PC-9 (cell line): ENCODE measurements at regions not wholly inside any gene's neighbourhood (a gene's known extent, or its start where the extent isn't known, plus 50 kb on each side); places are given as distances from the start of the nearest gene placed in this dataset.

ENCODE experiments used
- BruUV-seq: library from RNA; stranded (reverse); fragments of 400-500 nt; replicated peaks from 2 replicates; lab custom pipeline; 2021; lab: Mats Ljungman, UMichigan
- CTCF ChIA-PET: fragments of 300-600 bp; sonication (Branson Sonifier 250); formaldehyde crosslinking; loops from one replicate; lab custom pipeline; 2022; ENCODE audit warnings: antibody characterized with exemption; lab: Charles Lee
- POLR2A ChIA-PET: fragments of 300-600 bp; sonication (Branson Sonifier 250); formaldehyde crosslinking; loops from one replicate; lab custom pipeline; 2022; ENCODE audit warnings: antibody characterized with exemption; ENCODE audit not compliant: unreplicated experiment; lab: Charles Lee
- DNase-seq, 2 experiments: peaks; one replicate each; pipeline versions ENCODE4 v3.0.0 to v3.0.0-alpha.2; 2015 to 2022; ENCODE audit warnings: mixed read lengths in 1 of 2
- H2AFZ ChIP-seq: fragments of 200-600 bp; sonication (generic); 2 replicates; pipeline ENCODE4 v1.8.1; 2017; ENCODE audit warnings: antibody characterized with exemption
- H3F3A ChIP-seq: fragments of 200-600 bp; sonication (generic); 2 replicates; pipeline ENCODE4 v1.8.1; 2017; ENCODE audit warnings: antibody characterized with exemption, mild to moderate bottlenecking, low read depth; ENCODE audit not compliant: insufficient read depth
- H3K27ac ChIP-seq: fragments of 200-600 bp; sonication (generic); 2 replicates; pipeline ENCODE4 v1.6.1; 2016; ENCODE audit warnings: mixed run types
- H3K27me3 ChIP-seq: fragments of 200-600 bp; sonication (generic); 2 replicates; pipeline ENCODE4 v1.6.1; 2016; ENCODE audit warnings: low read depth, mixed run types; ENCODE audit not compliant: insufficient read depth
- H3K36me3 ChIP-seq: fragments of 200-600 bp; sonication (generic); 2 replicates; pipeline ENCODE4 v1.6.1; 2016; ENCODE audit warnings: low read depth, mixed run types
- H3K4me1 ChIP-seq: fragments of 200-600 bp; sonication (generic); replicated peaks from 2 replicates; pipeline ENCODE4 v1.6.1; 2016; ENCODE audit warnings: mixed run types; ENCODE audit not compliant: insufficient read depth
- H3K4me2 ChIP-seq: fragments of 200-600 bp; sonication (generic); 2 replicates; pipeline ENCODE4 v1.6.1; 2017; ENCODE audit warnings: mixed run types
- H3K4me3 ChIP-seq: fragments of 200-600 bp; sonication (generic); 2 replicates; pipeline ENCODE4 v1.6.1; 2016; ENCODE audit warnings: mixed run types
- H3K79me2 ChIP-seq: fragments of 200-600 bp; sonication (generic); 2 replicates; pipeline ENCODE4 v1.6.1; 2017; ENCODE audit warnings: low read depth, mixed run types
- H3K9me2 ChIP-seq: fragments of 200-600 bp; sonication (generic); 2 replicates; pipeline ENCODE4 v1.8.1; 2017; ENCODE audit warnings: mild to moderate bottlenecking; ENCODE audit not compliant: insufficient read depth
- H3K9me3 ChIP-seq: fragments of 200-600 bp; sonication (generic); 2 replicates; pipeline ENCODE4 v1.8.1; 2016; ENCODE audit warnings: low read depth; ENCODE audit not compliant: insufficient read depth
- H4K20me1 ChIP-seq: fragments of 200-600 bp; sonication (generic); 2 replicates; pipeline ENCODE4 v1.8.1; 2017; ENCODE audit not compliant: insufficient read depth
- EZH2 ChIP-seq: fragments of 200-600 bp; sonication (generic); IDR thresholded peaks from 2 replicates; pipeline ENCODE4 v1.8.0; 2017; ENCODE audit warnings: antibody characterized with exemption, low read depth
- intact Hi-C: fragments of 100-400 bp; cut with micrococcal nuclease; formaldehyde crosslinking; loops from one replicate; pipeline ENCODE4 v1.10.0; 2022; ENCODE audit not compliant: unreplicated experiment
- TF ChIP-seq, protein P1 (sequence below): fragments of 200-600 bp; sonication (generic); conservative IDR thresholded peaks from 2 replicates; pipeline ENCODE4 v1.6.1; 2017; ENCODE audit warnings: mixed run types, antibody characterized with exemption, mild to moderate bottlenecking, moderate library complexity

- no peak overlapping the region for H3K4me3 ChIP-seq
- H3K4me2 ChIP-seq = no peak overlapping the region
- no peaks in the 10 kb centered on the region for H3F3A ChIP-seq
- H3K27me3 ChIP-seq = no peaks in the 10 kb centered on the region
- intact Hi-C loops = loop anchor here (10.0 kb wide), 2 partner anchors 118 to 212 kb away; no protein-coding TSS in a partner anchor
- no peaks in the 10 kb centered on the region for H4K20me1 ChIP-seq
- no peaks in the 10 kb centered on the region for H3K4me1 ChIP-seq
- H3K79me2 ChIP-seq = no peaks in the 10 kb centered on the region
- H3K36me3 ChIP-seq = no peaks in the 10 kb centered on the region
- ChIA-PET POLR2A (no interaction called here), CTCF (no interaction called here)
- TF ChIP-seq EZH2 = no peak
- TF ChIP-seq, protein P1, sequence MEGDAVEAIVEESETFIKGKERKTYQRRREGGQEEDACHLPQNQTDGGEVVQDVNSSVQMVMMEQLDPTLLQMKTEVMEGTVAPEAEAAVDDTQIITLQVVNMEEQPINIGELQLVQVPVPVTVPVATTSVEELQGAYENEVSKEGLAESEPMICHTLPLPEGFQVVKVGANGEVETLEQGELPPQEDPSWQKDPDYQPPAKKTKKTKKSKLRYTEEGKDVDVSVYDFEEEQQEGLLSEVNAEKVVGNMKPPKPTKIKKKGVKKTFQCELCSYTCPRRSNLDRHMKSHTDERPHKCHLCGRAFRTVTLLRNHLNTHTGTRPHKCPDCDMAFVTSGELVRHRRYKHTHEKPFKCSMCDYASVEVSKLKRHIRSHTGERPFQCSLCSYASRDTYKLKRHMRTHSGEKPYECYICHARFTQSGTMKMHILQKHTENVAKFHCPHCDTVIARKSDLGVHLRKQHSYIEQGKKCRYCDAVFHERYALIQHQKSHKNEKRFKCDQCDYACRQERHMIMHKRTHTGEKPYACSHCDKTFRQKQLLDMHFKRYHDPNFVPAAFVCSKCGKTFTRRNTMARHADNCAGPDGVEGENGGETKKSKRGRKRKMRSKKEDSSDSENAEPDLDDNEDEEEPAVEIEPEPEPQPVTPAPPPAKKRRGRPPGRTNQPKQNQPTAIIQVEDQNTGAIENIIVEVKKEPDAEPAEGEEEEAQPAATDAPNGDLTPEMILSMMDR = no peak
- H2AFZ ChIP-seq = no peak overlapping the region
- no peak for DNase-seq
- no TSS peak for BruUV-seq
- no peaks in the 10 kb centered on the region; the same call in 1 of the 2 replicates for H3K9me3 ChIP-seq
- H3K27ac ChIP-seq = no peak overlapping the region
- no peaks in the 10 kb centered on the region for H3K9me2 ChIP-seq
Observed at GRCh38 chr6:133047065-133047665, 194.0 kb upstream of the EYA4 start.

DNA sequence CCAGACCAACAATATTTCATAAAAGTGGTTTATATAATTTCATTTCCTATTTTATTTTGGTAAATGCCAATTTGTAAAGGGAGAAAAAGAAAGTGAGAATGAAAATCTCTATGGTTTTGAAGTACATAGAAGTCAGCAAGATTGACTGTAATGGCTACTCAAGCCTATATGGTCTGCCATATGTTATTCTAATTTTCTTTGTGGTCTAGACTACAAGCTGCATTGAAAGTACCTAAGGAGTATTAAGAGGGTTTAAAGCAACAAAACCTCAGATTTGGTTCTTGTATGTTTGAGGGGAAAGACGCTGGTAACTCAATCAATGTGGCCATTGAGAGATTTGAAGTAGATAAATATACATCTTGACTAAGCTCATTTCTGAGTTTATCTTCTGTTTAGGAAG, 193.5 kb upstream of the EYA4 start:
- no peaks in the 10 kb centered on the region; the same call in 1 of the 2 replicates for H3K9me3 ChIP-seq
- H3K27ac ChIP-seq = no peak overlapping the region
- CTCF ChIA-PET = no interaction called here
- H3K4me2 ChIP-seq = no peak overlapping the region
- H3K4me3 ChIP-seq = no peak overlapping the region
- intact Hi-C loops = loop anchor here (10.0 kb wide), 2 partner anchors 117 to 213 kb away; no protein-coding TSS in a partner anchor
- no peak for DNase-seq
- H3K4me1 ChIP-seq = no peaks in the 10 kb centered on the region
- no peaks in the 10 kb centered on the region for H4K20me1 ChIP-seq
- TF ChIP-seq, protein P1 = no peak
- TF ChIP-seq EZH2 = no peak
- no peaks in the 10 kb centered on the region for H3K79me2 ChIP-seq
- BruUV-seq = no TSS peak
- no peaks in the 10 kb centered on the region for H3K27me3 ChIP-seq
- no peaks in the 10 kb centered on the region for H3F3A ChIP-seq
- POLR2A ChIA-PET = no interaction called here
- H2AFZ ChIP-seq = no peak overlapping the region
- no peaks in the 10 kb centered on the region for H3K9me2 ChIP-seq
- H3K36me3 ChIP-seq = no peaks in the 10 kb centered on the region

GRCh38 chr6:133051240-133051639, 189.9 kb upstream of the EYA4 start:
- no peaks in the 10 kb centered on the region for H3K4me1 ChIP-seq
- no peak overlapping the region for H3K4me2 ChIP-seq
- H4K20me1 ChIP-seq = no peaks in the 10 kb centered on the region
- H3K4me3 ChIP-seq = no peak overlapping the region
- DNase-seq = no peak
- ChIA-PET POLR2A (no interaction called here), CTCF (no interaction called here)
- no TSS peak for BruUV-seq
- H3K9me2 ChIP-seq = no peaks in the 10 kb centered on the region
- no peaks in the 10 kb centered on the region for H3K36me3 ChIP-seq
- no peak for TF ChIP-seq EZH2
- TF ChIP-seq, protein P1 = no peak
- H3K27ac ChIP-seq = no peak overlapping the region
- no peaks in the 10 kb centered on the region for H3K27me3 ChIP-seq
- intact Hi-C loops = no loop called here
- no peaks in the 10 kb centered on the region for H3K79me2 ChIP-seq
- no peaks in the 10 kb centered on the region for H3F3A ChIP-seq
- no peaks in the 10 kb centered on the region; the same call in 1 of the 2 replicates for H3K9me3 ChIP-seq
- H2AFZ ChIP-seq = no peak overlapping the region
